Left hindlimb (tissue), 1 donor: ENCODE measurements at regions not wholly inside any gene's neighbourhood (a gene's known extent, or its start where the extent isn't known, plus 50 kb on each side); places are given as distances from the start of the nearest gene placed in this dataset.

ENCODE experiments used
- DNase-seq: peaks from one replicate; pipeline ENCODE4 v3.0.0-alpha.2; 2018

DNA sequence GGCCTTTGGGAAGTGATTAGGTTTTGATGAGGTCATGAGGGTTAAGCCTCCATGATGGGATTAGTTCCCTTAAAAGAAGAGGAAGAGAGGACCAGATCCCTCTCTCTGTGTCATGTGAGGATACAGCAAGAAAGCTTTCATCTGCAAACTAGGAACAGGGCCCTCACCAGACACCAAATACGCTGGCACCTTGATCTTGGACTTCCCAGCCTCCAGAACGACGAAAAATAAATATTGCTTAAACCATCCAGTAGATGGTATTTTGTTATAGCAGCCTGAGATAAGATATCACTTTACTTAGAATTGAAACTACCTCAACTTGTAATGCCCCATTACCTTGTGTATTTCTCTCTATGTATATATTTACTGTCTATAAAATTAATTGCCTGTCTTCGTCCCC, 65.4 kb upstream of the NNAT start:
- no peak for DNase-seq

DNA sequence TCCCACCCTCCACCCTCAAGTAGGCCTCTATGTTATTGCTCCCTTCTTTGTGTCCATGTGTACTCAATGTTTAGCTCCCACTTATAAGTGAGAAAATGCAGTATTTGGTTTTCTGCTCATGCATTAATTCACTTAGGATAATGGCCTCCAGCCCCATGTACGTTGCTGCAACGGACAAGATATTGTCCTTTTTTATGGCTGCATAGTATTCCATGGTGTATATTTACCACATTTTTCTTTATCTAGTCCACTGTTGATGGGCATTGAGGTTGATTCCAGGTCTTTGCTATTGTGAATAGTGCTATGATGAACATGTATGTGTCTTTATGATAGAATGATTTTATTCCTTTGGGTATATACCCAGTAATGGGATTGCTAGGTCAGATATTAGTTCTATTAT, 64.1 kb upstream of the NNAT start:
- DNase-seq, result no peak

GRCh38 chr20:37457921-37458320, 63.1 kb upstream of the NNAT start:
- DNase-seq, result no peak

GRCh38 chr20:37458761-37459160, 62.3 kb upstream of the NNAT start:
- no peak for DNase-seq

DNA sequence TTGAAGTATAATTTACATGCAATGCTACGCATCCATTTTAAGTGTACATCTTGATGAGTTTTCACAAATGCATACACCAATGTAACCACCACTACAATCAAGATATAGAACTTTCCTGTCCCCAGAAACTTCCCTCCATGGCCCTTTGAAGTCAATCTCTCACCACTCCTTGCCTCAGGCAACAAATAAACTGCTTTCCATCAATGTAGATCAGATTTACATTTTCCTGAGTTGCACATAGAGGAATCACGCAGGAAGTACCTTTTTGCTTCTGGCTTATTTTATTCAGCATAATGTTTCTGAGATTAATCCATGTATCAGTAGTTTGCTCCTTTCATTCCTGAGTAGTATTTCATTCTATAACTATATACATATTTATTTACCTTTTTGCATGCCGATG, 59.6 kb upstream of the NNAT start:
- no peak for DNase-seq

GRCh38 chr20:37463726-37464494, 57.1 kb upstream of the NNAT start:
- DNase-seq, result peak; percentile 79

GRCh38 chr20:37464611-37465010, 56.4 kb upstream of the NNAT start:
- no peak for DNase-seq
